GM21717 (cell line): ENCODE measurements at regions not wholly inside any gene's neighbourhood (a gene's known extent, or its start where the extent isn't known, plus 50 kb on each side); places are given as distances from the start of the nearest gene placed in this dataset.

Experiments used
- ATAC-seq: cut with Tn5 transposase; IDR thresholded peaks from one replicate; pipeline ENCODE4 v1.9.1; 2021; ENCODE audit warnings: mild to moderate bottlenecking, moderate library complexity; ENCODE audit not compliant: unreplicated experiment

- ATAC-seq: no peak
Measured at GRCh38 chr9:75397836-75398235, 309.5 kb downstream of the OSTF1 start.

- no peak for ATAC-seq
Measured at GRCh38 chr9:75408391-75408790, 320.1 kb downstream of the OSTF1 start.

GRCh38 chr9:75410405-75410804 is 322.1 kb downstream of the OSTF1 start:
- no peak for ATAC-seq

- no peak for ATAC-seq
Measured at GRCh38 chr9:75414371-75415160, 326.3 kb downstream of the OSTF1 start.

- ATAC-seq: no peak
Measured at GRCh38 chr9:75417471-75417870, 329.2 kb downstream of the OSTF1 start.

GRCh38 chr9:75418518-75418917 is 330.2 kb downstream of the OSTF1 start:
- no peak for ATAC-seq

GRCh38 chr9:75422944-75423522 is 334.7 kb downstream of the OSTF1 start:
- ATAC-seq: no peak

- ATAC-seq: no peak
Measured at GRCh38 chr9:75429531-75430475, 341.5 kb downstream of the OSTF1 start.

- no peak for ATAC-seq
Measured at GRCh38 chr9:75431375-75431774, 343.1 kb downstream of the OSTF1 start.

- no peak for ATAC-seq
Measured at GRCh38 chr9:75432386-75432785, 344.1 kb downstream of the OSTF1 start.

GRCh38 chr9:75432888-75433287 is 344.6 kb downstream of the OSTF1 start:
- ATAC-seq: no peak

- no peak for ATAC-seq
Measured at GRCh38 chr9:75438716-75439115, 350.4 kb downstream of the OSTF1 start.

GRCh38 chr9:75440914-75441313 is 352.6 kb downstream of the OSTF1 start:
- no peak for ATAC-seq

GRCh38 chr9:75445144-75445543 is 356.8 kb downstream of the OSTF1 start:
- no peak for ATAC-seq

- ATAC-seq: no peak
Measured at GRCh38 chr9:75447281-75447680, 359.0 kb downstream of the OSTF1 start.

GRCh38 chr9:75448281-75448680 is 360.0 kb downstream of the OSTF1 start:
- ATAC-seq: no peak

- no peak for ATAC-seq
Measured at GRCh38 chr9:75448955-75449354, 360.6 kb downstream of the OSTF1 start.

- no peak for ATAC-seq
Measured at GRCh38 chr9:75451045-75451444, 362.7 kb downstream of the OSTF1 start.

GRCh38 chr9:75451505-75451904 is 363.2 kb downstream of the OSTF1 start:
- ATAC-seq: no peak

- ATAC-seq: no peak
Measured at GRCh38 chr9:75452512-75452911, 364.2 kb downstream of the OSTF1 start.

- no peak for ATAC-seq
Measured at GRCh38 chr9:75454043-75454442, 365.7 kb downstream of the OSTF1 start.

GRCh38 chr9:75454891-75455290 is 366.6 kb downstream of the OSTF1 start:
- no peak for ATAC-seq
